DMS53 (cell line): ENCODE measurements at regions not wholly inside any gene's neighbourhood (a gene's known extent, or its start where the extent isn't known, plus 50 kb on each side); places are given as distances from the start of the nearest gene placed in this dataset.
"Not testable (repeated sequence)": the region's sequence is repeated elsewhere in the genome, so short reads cannot be mapped to it uniquely, and the experiment has no call there.

ENCODE experiments used
- DNase-seq: peaks from one replicate; lab custom pipeline; 2025; lab: John Stamatoyannopoulos, UW

DNA sequence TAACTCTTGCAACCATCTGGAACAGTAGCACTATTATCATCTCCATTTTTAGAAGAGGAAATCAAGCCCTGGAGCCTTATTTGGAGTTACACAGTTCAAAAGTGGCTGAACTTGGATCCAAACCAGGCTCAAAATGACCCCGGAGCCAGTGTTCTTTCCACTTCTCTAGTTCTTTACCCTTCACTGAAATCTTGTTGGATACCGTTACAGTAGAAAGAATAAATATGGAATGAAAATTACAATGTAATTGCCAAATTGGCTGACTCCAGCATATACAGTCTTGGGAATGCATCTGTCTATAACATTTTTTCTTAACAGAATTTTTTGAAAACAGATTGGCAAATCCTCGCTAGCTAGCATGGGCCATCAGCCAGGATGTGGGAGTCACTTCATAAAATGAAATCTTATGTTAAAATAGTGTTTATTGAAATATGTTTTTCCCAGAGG is 261.4 kb downstream of the CTH start:
- no peak for DNase-seq

DNA sequence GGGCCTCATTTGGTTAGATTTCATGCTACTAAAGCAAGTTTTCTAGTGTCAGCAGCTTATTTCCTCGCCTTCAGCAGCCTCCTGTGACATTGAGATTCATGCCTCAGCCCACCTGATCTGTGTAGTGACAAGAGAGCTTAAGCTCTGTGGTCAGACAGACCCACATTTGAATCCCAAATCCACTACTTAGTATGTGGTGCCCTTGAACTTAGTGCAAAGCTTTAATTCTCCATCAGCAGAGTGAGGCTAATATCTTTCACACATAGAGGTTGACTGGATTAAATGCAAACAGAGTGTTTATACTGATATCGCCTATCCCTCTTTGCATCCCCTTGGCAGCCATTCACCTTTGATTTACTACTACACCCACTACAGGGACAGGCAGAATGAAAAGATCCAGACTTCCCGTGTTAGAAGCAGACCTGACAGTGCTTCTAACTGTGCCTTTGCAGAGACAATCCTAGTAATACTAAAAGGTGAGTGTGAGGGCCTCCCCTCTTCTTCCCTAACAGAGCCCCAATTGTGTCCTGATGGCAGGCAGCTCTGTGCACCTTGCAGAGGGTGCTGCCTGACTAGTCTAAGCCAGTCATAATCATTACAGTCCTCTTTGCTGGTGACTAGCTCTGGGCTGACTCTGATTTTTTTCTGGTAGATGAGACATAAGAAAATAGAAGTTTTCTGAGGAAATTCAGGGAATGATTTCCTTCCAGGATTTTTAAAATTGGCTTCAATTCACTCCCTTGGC is 264.0 kb downstream of the CTH start:
- no peak for DNase-seq

DNA sequence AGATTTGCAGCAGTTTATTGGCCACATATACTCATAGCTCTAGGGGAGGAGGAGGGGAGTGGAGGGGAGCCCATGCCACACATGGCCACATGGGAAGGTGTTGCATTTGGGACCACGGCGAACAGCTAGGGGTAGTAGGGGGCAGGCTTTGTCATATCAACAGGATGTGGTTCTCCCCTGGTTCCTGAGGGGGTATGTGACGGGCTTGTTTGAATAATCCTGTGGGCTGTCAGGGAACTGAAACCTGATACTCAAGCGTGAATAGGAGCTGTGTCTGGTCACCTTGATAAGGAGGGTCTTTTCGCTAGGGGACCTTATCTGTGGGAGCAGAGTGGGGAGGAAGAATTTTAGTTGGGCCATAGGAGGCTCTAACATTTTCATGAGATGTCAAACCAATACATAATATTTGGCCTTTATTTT is 264.7 kb downstream of the CTH start:
- DNase-seq, result no peak

- peak; percentile 92 for DNase-seq
These were observed 274.5 kb downstream of the CTH start for GRCh38 chr1:70685300-70686286.

DNA sequence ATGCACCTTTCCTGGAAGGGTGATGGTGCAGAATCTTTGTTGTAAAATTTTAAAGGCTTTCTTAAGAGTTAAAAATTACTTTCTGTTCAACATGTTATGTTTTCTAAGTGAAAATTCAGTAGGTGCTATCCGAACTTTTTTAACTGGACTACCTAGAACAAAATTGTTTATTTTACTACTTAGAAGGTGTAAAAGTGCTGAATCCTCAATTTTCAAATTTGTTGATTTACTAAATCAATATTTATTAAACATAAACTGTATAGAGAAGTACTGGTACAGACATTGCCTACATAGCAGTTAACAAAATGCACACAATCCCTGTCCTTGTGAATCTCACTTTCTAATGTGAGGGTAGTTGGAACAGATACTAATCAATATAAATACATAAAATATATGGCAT is 277.5 kb downstream of the CTH start:
- no peak for DNase-seq

- DNase-seq, result peak; percentile 44
These were observed 295.4 kb downstream of the CTH start for GRCh38 chr1:70706381-70707037.

- no peak for DNase-seq
These were observed 296.1 kb downstream of the CTH start for GRCh38 chr1:70707214-70707613.

DNA sequence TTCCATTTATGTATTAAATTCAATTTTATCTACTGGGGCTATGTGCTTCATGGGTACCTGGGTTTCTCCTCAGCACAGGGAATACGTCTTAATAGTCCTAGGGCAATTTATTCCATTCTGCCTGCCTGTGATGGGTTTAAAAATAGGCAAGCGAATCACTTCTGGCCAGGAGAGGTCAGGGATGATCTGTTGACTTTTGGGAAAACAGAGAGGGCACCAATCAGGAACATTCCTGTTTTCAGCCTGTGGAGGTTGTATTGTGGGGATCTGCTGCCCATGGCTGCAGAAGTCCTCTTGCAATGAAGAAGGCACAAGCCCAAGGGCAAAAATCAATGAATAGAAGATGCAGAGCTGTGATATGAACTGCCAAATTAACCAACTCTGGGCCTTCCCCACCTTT is 303.1 kb downstream of the CTH start:
- DNase-seq, result peak; percentile 23

- DNase-seq, result peak; percentile 34
These were observed 306.1 kb downstream of the CTH start for GRCh38 chr1:70717211-70717610.

DNA sequence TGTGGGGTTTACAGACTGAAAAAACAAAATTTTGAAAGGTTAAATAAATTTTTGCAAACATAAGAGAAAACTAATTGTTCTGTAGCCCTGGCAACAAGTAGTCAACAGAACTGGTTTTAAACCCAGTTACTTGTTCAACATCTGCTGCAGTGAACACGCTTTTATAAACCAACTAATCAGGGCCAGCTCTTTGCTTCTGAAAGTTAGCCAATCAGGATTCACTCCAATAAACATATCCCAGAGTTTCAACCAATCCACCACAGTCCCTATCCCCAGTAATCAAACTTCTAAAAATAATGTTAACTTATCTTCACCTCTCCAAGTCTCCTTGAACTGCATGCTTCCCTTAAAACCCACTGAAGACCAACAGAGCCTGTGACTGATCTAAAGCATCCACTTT is 306.6 kb downstream of the CTH start:
- no peak for DNase-seq

- DNase-seq, result peak; percentile 77
These were observed 307.1 kb downstream of the CTH start for GRCh38 chr1:70718086-70718630.

DNA sequence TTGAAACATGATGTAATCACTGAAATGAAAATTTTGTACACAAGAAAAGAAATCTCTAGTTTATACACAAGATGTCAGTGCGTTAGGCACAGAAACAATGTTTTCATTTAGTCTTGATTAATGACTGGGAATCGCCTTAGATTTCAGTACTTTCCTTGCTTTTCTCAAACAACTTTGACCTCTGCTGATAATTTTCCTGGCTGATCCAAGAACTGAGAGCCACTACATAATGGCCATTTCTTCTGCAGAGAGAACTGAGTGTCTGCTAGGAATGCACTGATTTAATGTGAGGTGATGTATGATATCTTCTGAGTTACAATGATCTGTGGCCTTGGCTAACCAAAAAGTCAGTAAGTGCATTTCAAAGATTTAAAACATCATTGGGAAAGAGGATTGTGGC is 308.1 kb downstream of the CTH start:
- no peak for DNase-seq

- DNase-seq, result peak; percentile 28
These were observed 309.0 kb downstream of the CTH start for GRCh38 chr1:70720109-70720508.

GRCh38 chr1:70720521-70720920 is 309.5 kb downstream of the CTH start:
- DNase-seq, result peak; percentile 23

- no peak for DNase-seq
These were observed 316.9 kb downstream of the CTH start for GRCh38 chr1:70727886-70728489.

- not testable (repeated sequence) for DNase-seq
These were observed 311.1 kb downstream of the PTGER3 start for GRCh38 chr1:70736518-70736917.

GRCh38 chr1:70737125-70737524 is 310.5 kb downstream of the PTGER3 start:
- DNase-seq, result peak; percentile 20

DNA sequence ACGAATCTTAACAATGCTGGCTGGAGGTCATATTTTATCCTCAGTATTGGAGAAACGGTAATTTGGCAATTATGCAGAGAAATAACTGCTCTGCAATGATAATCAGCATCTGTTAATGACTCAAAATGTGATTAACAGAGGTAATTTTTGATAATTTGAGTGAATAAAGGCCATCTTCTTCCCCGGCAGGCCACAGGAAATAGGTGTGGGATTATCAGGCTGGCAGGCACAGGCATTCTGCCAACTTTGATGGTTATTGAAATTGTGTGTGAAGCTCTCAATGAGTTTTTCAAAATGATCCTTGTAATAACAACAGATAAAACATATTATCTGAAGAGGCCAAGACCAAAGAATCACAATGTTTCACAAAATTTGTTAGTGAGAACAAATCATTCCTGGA is 309.0 kb downstream of the PTGER3 start:
- no peak for DNase-seq

- peak; percentile 70 for DNase-seq
These were observed 302.4 kb downstream of the PTGER3 start for GRCh38 chr1:70745199-70745598.

DNA sequence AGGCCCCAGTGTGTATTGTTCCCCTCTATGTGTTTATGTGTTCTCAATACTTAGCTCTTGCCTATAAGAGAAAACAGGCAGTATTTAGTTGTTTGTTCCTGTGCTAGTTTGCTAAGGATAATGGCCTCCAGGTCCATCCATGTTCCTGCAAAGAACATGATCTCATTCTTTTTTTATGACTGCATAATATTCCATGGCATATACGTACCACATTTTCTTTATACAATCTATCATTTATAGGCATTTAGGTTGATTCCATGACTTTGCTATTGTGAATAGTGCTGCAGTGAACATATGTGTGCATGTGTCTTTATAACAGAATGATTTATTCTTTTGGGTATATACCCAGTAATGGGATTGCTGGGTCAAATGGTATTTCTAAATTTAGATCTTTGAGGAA is 301.6 kb downstream of the PTGER3 start:
- DNase-seq, result not testable (repeated sequence)

GRCh38 chr1:70747123-70747522 is 300.5 kb downstream of the PTGER3 start:
- not testable (repeated sequence) for DNase-seq
